ENCODE measurements at regions not wholly inside any gene's neighbourhood (a gene's known extent, or its start where the extent isn't known, plus 50 kb on each side); places are given as distances from the start of the nearest gene placed in this dataset.

- no peak for DNase-seq (ENCODE audit: low read depth in 3 of 3)
Measured at GRCh38 chr3:26515351-26515750, 107.2 kb upstream of the LRRC3B start.

DNA sequence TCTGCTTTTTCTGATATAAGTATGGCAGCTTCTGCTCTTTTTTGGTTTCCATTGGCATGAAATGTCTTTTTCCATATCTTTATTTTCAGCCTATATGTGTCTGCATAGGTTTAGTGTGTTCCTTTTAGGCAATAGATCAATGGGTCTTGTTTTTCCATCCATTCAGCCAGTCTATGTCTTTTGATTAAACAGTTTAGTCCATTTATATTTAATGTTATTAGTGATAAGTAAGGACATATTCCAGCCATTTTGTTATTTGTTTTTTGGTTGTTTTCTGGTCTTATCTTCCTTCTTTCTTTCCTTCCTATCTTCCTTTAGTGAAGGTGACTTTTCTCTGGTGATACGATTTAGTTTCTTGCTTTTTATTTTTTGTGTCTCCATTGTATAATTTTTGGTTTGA lies 101.3 kb upstream of the LRRC3B start:
- DNase-seq (ENCODE audit: low read depth in 3 of 3): no peak

- no peak for DNase-seq (ENCODE audit: low read depth in 3 of 3)
Measured at GRCh38 chr3:26522919-26523318, 99.7 kb upstream of the LRRC3B start.

GRCh38 chr3:26525013-26525412 lies 97.6 kb upstream of the LRRC3B start:
- no peak for DNase-seq (ENCODE audit: low read depth in 3 of 3)

DNA sequence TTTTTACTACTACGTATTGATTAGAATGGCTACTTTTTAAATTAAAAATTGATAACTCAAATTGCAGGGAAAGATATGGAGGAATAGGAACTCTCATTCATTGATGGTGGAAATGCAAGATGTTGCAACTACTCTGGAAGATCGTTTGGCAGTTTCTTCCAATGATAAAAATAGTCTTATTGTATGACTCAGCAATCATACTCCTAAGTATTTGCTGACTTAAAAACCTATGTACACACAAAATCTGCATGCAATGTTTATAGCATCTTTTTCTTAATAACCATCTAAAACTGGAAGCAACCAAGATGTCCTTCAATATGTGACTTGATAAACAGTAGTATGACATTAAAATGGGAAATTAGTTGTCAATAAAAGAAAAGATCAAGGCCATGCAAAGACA lies 87.4 kb upstream of the LRRC3B start:
- DNase-seq (ENCODE audit: low read depth in 3 of 3): no peak

DNA sequence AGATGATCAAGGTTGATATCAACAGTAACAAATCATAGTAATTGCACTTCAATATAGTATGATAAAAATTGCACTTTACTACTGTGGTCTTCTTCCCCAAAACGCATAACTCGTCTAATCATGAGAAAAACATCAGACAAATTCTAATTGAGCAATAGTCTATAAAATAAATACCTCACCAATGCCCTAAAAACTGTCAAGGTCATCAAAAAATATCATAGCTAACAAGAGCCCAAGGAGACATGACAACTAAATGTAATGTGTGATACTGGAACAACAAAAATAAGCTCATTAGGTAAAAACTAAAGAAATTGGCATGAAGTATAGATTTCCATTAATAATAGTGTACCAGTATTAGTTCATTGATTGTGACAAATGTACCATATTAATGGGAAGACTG lies 85.6 kb upstream of the LRRC3B start:
- no peak for DNase-seq (ENCODE audit: low read depth in 3 of 3)

- DNase-seq (ENCODE audit: low read depth in 3 of 3): no peak
Measured at GRCh38 chr3:26550413-26550812, 72.2 kb upstream of the LRRC3B start.

GRCh38 chr3:26556637-26557036 lies 65.9 kb upstream of the LRRC3B start:
- DNase-seq (ENCODE audit: low read depth in 3 of 3): no peak

DNA sequence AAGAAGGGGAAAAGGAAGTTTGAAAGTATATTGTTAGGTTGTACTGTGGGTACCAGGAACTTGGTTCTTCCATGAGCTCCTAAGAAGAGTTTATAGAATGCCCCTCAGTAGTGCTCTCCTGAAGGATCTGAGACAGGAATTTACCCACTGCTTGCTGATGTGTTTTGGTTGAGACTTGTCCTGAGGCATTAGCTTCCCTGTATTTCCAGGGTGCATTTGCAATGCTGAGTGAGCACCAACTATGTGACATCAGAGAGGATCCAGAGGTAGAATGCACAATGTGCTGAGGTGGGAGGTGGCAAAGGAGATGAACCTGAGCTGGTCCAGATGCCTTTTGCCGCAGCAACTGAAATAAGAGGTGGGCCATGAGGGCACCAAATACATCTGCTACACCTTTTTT lies 64.3 kb upstream of the LRRC3B start:
- DNase-seq (ENCODE audit: low read depth in 3 of 3): no peak

DNA sequence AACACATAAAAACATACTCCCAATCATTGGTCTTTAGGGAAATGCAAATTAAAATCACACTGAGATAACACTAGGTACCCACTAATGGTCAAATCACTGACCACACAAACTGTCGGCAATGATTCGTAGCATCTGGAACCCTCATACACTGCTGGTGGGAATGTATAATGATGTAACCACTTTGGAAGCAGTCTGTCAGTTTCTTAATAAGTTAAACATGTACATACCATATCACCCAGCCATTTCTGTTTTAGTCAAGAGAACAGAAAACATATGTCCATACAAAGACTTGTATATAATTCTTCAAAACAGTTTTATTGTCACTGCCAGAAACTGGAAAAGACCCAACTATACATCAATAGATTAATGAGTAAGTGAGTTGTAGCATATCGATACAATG lies 63.3 kb upstream of the LRRC3B start:
- no peak for DNase-seq (ENCODE audit: low read depth in 3 of 3)

- no peak for DNase-seq (ENCODE audit: low read depth in 3 of 3)
Measured at GRCh38 chr3:26560081-26560480, 62.5 kb upstream of the LRRC3B start.

DNA sequence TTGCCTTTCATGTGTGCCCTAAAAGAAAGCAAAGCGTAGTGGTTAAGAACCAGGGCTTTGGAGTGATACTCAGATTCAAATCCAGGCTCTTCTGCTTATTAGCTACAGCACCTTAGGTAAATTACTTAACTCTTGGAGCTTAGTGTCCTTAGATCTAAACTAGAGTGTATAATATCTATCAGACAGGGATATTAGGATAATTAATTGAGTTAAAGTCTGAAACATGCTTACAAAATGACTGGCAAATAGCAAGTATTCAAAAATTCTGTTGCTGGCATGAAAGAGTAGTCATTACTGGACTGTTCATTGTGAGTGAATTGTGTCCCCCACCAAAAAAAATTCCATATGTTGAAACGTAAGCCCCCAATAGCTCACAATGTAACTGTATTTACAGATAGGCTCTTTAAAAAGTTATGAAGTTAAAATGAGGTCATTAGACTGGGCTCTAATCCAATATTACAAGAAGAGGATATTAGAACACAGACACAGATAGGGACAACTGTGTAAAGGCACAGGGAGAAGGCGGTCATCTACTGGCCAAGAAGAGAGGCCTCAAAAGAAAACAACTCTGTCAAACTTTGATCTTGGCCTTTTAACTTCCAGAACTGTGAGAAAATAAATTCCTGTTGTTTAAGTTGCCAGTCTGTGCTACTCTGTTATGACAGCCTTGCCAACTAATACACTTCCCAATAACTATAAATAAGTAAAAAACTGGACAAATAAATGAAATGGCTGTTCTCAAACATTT lies 60.4 kb upstream of the LRRC3B start:
- DNase-seq (ENCODE audit: low read depth in 3 of 3): no peak
